HFFc6 (cell line): ENCODE measurements at regions not wholly inside any gene's neighbourhood (a gene's known extent, or its start where the extent isn't known, plus 50 kb on each side); places are given as distances from the start of the nearest gene placed in this dataset.
"Not testable (repeated sequence)": the region's sequence is repeated elsewhere in the genome, so short reads cannot be mapped to it uniquely, and the experiment has no call there.

Experiments
- DNase-seq: peaks from one replicate; pipeline ENCODE4 v3.0.0-alpha.2; 2018
- H3K27ac Mint-ChIP-seq: 2 replicates; pipeline ENCODE4 v1.8.0; 2020; ENCODE audit warnings: mild to moderate bottlenecking, mixed read lengths
- H3K27me3 Mint-ChIP-seq: 2 replicates; pipeline ENCODE4 v1.8.0; 2021; ENCODE audit warnings: mild to moderate bottlenecking, moderate library complexity, mixed read lengths; ENCODE audit not compliant: insufficient read depth
- H3K36me3 Mint-ChIP-seq: 2 replicates; pipeline ENCODE4 v1.8.0; 2021; ENCODE audit warnings: low read depth, mixed read lengths
- H3K4me1 Mint-ChIP-seq: 2 replicates; pipeline ENCODE4 v1.8.0; 2020; ENCODE audit warnings: low read depth, mixed read lengths
- H3K4me3 Mint-ChIP-seq: 2 replicates; pipeline ENCODE4 v1.8.0; 2020; ENCODE audit warnings: mild to moderate bottlenecking, moderate library complexity, mixed read lengths
- H3K9me3 Mint-ChIP-seq: 2 replicates; pipeline ENCODE4 v1.8.0; 2020; ENCODE audit warnings: mild to moderate bottlenecking, mixed read lengths
- CTCF ChIP-seq: fragments of 200-600 bp; sonication (generic); IDR thresholded peaks from 2 replicates; pipeline ENCODE4 v1.5.0; 2021; ENCODE audit warnings: antibody characterized with exemption, mild to moderate bottlenecking

GRCh38 chr9:33695856-33696255 lies 99.5 kb upstream of the PRSS3 start:
- Mint-ChIP-seq H3K27me3 (peaks cover 38% of the 10 kb centered on the region), H3K36me3 (no peaks in the 10 kb centered on the region), H3K27ac (no peak overlapping the region), H3K9me3 (no peaks in the 10 kb centered on the region), H3K4me3 (no peak overlapping the region), H3K4me1 (no peaks in the 10 kb centered on the region)
- no peak for TF ChIP-seq CTCF
- DNase-seq: no peak

GRCh38 chr9:33697171-33697570 lies 98.2 kb upstream of the PRSS3 start:
- H3K9me3 Mint-ChIP-seq: no peaks in the 10 kb centered on the region
- no peak overlapping the region for H3K27ac Mint-ChIP-seq
- no peaks in the 10 kb centered on the region for H3K36me3 Mint-ChIP-seq
- no peak for TF ChIP-seq CTCF
- H3K4me3 Mint-ChIP-seq: no peak overlapping the region
- DNase-seq: no peak
- H3K27me3 Mint-ChIP-seq: peaks cover 44% of the 10 kb centered on the region
- no peaks in the 10 kb centered on the region for H3K4me1 Mint-ChIP-seq

- no peaks in the 10 kb centered on the region for H3K4me1 Mint-ChIP-seq
- no peaks in the 10 kb centered on the region for H3K9me3 Mint-ChIP-seq
- no peaks in the 10 kb centered on the region for H3K36me3 Mint-ChIP-seq
- H3K4me3 Mint-ChIP-seq: no peak overlapping the region
- no peak overlapping the region for H3K27ac Mint-ChIP-seq
- H3K27me3 Mint-ChIP-seq: peaks cover 47% of the 10 kb centered on the region
- DNase-seq: no peak
- TF ChIP-seq CTCF: no peak
These were observed 97.1 kb upstream of the PRSS3 start for GRCh38 chr9:33698267-33698666.

GRCh38 chr9:33700940-33701339 lies 94.4 kb upstream of the PRSS3 start:
- not testable (repeated sequence) for H3K4me3 Mint-ChIP-seq, H3K27ac Mint-ChIP-seq, H3K4me1 Mint-ChIP-seq, DNase-seq, H3K36me3 Mint-ChIP-seq, H3K9me3 Mint-ChIP-seq
- peaks cover 37% of the 10 kb centered on the region for H3K27me3 Mint-ChIP-seq

- peaks cover 36% of the 10 kb centered on the region for H3K27me3 Mint-ChIP-seq
- TF ChIP-seq CTCF: no peak
- H3K36me3 Mint-ChIP-seq: no peaks in the 10 kb centered on the region
- no peak for DNase-seq
- no peaks in the 10 kb centered on the region for H3K4me1 Mint-ChIP-seq
- H3K9me3 Mint-ChIP-seq: no peaks in the 10 kb centered on the region
- H3K4me3 Mint-ChIP-seq: no peak overlapping the region
- H3K27ac Mint-ChIP-seq: no peak overlapping the region
These were observed 91.8 kb upstream of the PRSS3 start for GRCh38 chr9:33703430-33704102.

- not testable (repeated sequence) for H3K9me3 Mint-ChIP-seq, H3K4me3 Mint-ChIP-seq, H3K36me3 Mint-ChIP-seq, H3K4me1 Mint-ChIP-seq, DNase-seq, H3K27ac Mint-ChIP-seq
- H3K27me3 Mint-ChIP-seq: peaks cover 27% of the 10 kb centered on the region
These were observed 89.9 kb upstream of the PRSS3 start for GRCh38 chr9:33705440-33705839.

- H3K36me3 Mint-ChIP-seq: no peaks in the 10 kb centered on the region
- no peak overlapping the region for H3K4me3 Mint-ChIP-seq
- H3K27me3 Mint-ChIP-seq: peaks cover 26% of the 10 kb centered on the region
- DNase-seq: no peak
- H3K9me3 Mint-ChIP-seq: no peaks in the 10 kb centered on the region
- H3K27ac Mint-ChIP-seq: no peak overlapping the region
- no peak for TF ChIP-seq CTCF
- no peaks in the 10 kb centered on the region for H3K4me1 Mint-ChIP-seq
These were observed 86.9 kb upstream of the PRSS3 start for GRCh38 chr9:33708441-33708840.
